Type B pancreatic cell (in vitro differentiated cells): ENCODE measurements at regions not wholly inside any gene's neighbourhood (a gene's known extent, or its start where the extent isn't known, plus 50 kb on each side); places are given as distances from the start of the nearest gene placed in this dataset.

Experiments used
- DNase-seq: peaks from one replicate; pipeline ENCODE4 v3.0.0; 2021; ENCODE audit warnings: mixed read lengths; ENCODE audit not compliant: unreplicated experiment; ENCODE audit errors: extremely low spot score
- H3K27ac Mint-ChIP-seq: 2 replicates; pipeline ENCODE4 v1.8.0; 2021; ENCODE audit warnings: mild to moderate bottlenecking, mixed read lengths
- H3K27me3 Mint-ChIP-seq: 2 replicates; pipeline ENCODE4 v1.8.0; 2021; ENCODE audit warnings: mixed read lengths
- H3K36me3 Mint-ChIP-seq: 2 replicates; pipeline ENCODE4 v1.8.0; 2021; ENCODE audit warnings: mixed read lengths
- H3K4me1 Mint-ChIP-seq: one replicate; pipeline ENCODE4 v1.8.0; 2021; ENCODE audit warnings: mixed read lengths; ENCODE audit not compliant: unreplicated experiment
- H3K4me3 Mint-ChIP-seq: 2 replicates; pipeline ENCODE4 v1.8.0; 2021; ENCODE audit warnings: mild to moderate bottlenecking, mixed read lengths
- H3K9me3 Mint-ChIP-seq: 2 replicates; pipeline ENCODE4 v1.8.0; 2021; ENCODE audit warnings: mixed read lengths
- CTCF ChIP-seq: fragments of 200-600 bp; sonication (generic); conservative IDR thresholded peaks from 2 replicates; pipeline ENCODE4 v1.5.0; 2021; ENCODE audit warnings: antibody characterized with exemption, mild to moderate bottlenecking

- Mint-ChIP-seq H3K9me3 (no peaks in the 10 kb centered on the region), H3K36me3 (no peaks in the 10 kb centered on the region), H3K4me1 (no peaks in the 10 kb centered on the region), H3K27ac (no peak overlapping the region), H3K27me3 (no peaks in the 10 kb centered on the region), H3K4me3 (no peak overlapping the region)
- TF ChIP-seq CTCF: no peak
- no peak for DNase-seq
Measured at GRCh38 chr3:146838221-146838620, 233.1 kb upstream of the PLSCR5 start.

GRCh38 chr3:146834917-146835316 lies 229.8 kb upstream of the PLSCR5 start:
- H3K4me3 Mint-ChIP-seq: no peak overlapping the region
- H3K4me1 Mint-ChIP-seq: no peaks in the 10 kb centered on the region
- TF ChIP-seq CTCF: no peak
- H3K9me3 Mint-ChIP-seq: no peaks in the 10 kb centered on the region
- no peaks in the 10 kb centered on the region for H3K27me3 Mint-ChIP-seq
- H3K36me3 Mint-ChIP-seq: no peaks in the 10 kb centered on the region
- no peak for DNase-seq
- H3K27ac Mint-ChIP-seq: no peak overlapping the region

- H3K27me3 Mint-ChIP-seq: no peaks in the 10 kb centered on the region
- no peaks in the 10 kb centered on the region for H3K9me3 Mint-ChIP-seq
Measured at GRCh38 chr3:146832857-146833458, 227.8 kb upstream of the PLSCR5 start.

GRCh38 chr3:146831659-146832058 lies 226.5 kb upstream of the PLSCR5 start:
- no peak overlapping the region for H3K27ac Mint-ChIP-seq
- no peak overlapping the region for H3K4me3 Mint-ChIP-seq
- no peaks in the 10 kb centered on the region for H3K27me3 Mint-ChIP-seq
- no peaks in the 10 kb centered on the region for H3K9me3 Mint-ChIP-seq
- no peak for DNase-seq
- H3K4me1 Mint-ChIP-seq: no peaks in the 10 kb centered on the region
- H3K36me3 Mint-ChIP-seq: no peaks in the 10 kb centered on the region
- no peak for TF ChIP-seq CTCF

More at GRCh38 chr3:146832857-146833458, 227.8 kb upstream of the PLSCR5 start:
- Mint-ChIP-seq H3K36me3 (no peaks in the 10 kb centered on the region), H3K27ac (no peak overlapping the region), H3K4me1 (no peaks in the 10 kb centered on the region), H3K4me3 (no peak overlapping the region)
- DNase-seq: no peak
- TF ChIP-seq CTCF: no peak

GRCh38 chr3:146830231-146830630 lies 225.1 kb upstream of the PLSCR5 start:
- Mint-ChIP-seq H3K4me3 (no peak overlapping the region), H3K9me3 (no peaks in the 10 kb centered on the region), H3K27ac (no peak overlapping the region), H3K4me1 (no peaks in the 10 kb centered on the region), H3K36me3 (no peaks in the 10 kb centered on the region), H3K27me3 (no peaks in the 10 kb centered on the region)
- no peak for DNase-seq
- no peak for TF ChIP-seq CTCF

GRCh38 chr3:146827836-146828235 lies 222.7 kb upstream of the PLSCR5 start:
- Mint-ChIP-seq H3K4me1 (no peaks in the 10 kb centered on the region), H3K36me3 (no peaks in the 10 kb centered on the region), H3K27ac (no peak overlapping the region), H3K4me3 (no peak overlapping the region), H3K9me3 (no peaks in the 10 kb centered on the region), H3K27me3 (no peaks in the 10 kb centered on the region)
- DNase-seq: no peak
- TF ChIP-seq CTCF: no peak
